ENCODE measurements at regions not wholly inside any gene's neighbourhood (a gene's known extent, or its start where the extent isn't known, plus 50 kb on each side); places are given as distances from the start of the nearest gene placed in this dataset.
"Not testable (repeated sequence)": the region's sequence is repeated elsewhere in the genome, so short reads cannot be mapped to it uniquely, and the experiment has no call there.

DNA sequence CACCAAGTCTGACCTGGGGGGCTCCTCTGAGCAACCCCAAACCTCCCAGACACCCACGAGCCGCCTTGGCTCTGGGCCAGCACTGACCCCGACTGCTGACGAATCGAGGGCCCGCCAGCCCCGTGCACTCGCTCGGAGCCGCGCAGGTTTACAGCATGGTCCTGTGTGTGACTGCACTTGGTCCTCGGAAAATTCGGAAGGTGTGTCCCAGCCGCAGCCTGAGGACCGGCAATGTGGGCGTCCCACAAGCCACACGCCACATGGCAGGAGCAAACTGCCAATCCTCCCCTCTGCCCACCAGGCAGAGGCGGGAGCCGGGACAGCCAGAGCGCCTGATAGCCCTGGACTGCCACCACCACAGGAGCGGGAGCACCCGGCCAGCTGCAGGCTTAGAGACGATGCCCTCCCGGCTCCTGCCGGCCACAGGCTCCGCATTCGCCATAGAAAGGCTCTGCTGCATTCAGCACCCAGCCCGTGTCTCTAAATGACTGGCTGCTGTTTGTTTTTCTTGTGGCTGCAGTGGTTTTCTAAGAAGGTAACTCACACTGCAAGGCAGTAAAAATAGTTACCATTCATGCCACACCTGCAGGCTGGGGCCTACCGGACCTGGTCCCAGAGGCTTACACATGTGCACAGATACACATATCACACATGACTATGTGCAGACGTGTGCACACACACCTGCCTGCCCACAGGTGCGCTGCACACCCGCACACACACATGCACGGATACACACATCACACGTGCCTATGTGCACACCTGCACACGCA is 5415.3 kb upstream of the TPTE start:
- not testable (repeated sequence) for DNase-seq

GRCh38 chr21:5106767-5107464 is 5414.5 kb upstream of the TPTE start:
- not testable (repeated sequence) for DNase-seq

DNA sequence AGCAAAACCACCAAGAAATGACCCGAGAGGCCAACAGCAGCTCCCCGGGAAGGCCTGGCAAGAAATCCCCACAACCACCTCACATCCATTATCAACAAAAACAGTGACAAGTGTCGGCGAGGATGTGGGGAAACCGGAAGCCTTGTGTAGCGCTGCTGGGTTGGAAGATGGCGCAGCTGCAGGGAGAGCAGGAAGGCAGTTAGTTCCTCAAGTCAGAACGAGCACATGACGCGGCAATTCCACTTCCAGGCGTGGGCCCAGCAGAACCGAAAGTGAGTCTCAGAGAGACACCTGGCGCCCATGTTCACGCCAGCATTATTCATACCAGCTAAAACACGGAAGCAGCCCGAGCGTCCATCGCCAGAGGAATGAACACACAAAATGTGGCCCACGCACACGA is 5413.7 kb upstream of the TPTE start:
- DNase-seq: not testable (repeated sequence)

DNA sequence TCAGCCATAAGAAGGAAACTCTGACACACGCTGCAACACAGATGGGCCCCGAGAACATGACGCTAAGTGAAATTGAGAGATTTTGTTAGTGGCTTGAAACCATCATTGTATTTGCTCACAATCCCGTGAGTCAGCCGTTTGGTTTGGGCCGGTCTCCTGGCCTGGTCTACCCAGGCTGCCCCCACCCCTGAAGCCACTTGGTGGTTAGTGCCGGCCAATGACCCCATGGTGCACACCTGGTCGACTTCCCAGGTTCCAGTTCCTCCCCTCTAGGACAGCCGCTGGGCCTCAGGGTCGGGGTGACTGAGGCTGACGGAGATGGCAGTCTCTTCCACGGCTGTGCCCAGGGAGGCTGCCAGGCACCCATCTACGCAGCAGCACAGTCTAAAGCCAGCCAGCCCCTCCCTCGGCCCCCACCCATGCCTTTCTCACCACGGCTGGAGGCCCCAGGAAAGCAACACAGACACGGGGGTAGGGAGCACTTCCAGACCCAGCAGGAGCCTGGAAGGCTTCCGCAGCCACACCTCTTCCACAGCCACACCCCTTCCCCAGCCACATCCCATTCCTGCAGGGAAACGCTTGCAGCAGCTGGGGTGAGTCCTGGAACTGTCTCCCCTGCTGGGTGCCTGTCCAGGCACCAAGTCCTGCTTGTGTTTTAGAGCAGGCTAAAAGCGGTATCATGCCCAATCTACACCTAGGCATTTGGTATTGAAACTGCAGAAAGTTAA is 5413.2 kb upstream of the TPTE start:
- DNase-seq: not testable (repeated sequence)

GRCh38 chr21:5111197-5111596 is 5410.2 kb upstream of the TPTE start:
- DNase-seq: not testable (repeated sequence)

GRCh38 chr21:5113092-5113491 is 5408.3 kb upstream of the TPTE start:
- not testable (repeated sequence) for DNase-seq

DNA sequence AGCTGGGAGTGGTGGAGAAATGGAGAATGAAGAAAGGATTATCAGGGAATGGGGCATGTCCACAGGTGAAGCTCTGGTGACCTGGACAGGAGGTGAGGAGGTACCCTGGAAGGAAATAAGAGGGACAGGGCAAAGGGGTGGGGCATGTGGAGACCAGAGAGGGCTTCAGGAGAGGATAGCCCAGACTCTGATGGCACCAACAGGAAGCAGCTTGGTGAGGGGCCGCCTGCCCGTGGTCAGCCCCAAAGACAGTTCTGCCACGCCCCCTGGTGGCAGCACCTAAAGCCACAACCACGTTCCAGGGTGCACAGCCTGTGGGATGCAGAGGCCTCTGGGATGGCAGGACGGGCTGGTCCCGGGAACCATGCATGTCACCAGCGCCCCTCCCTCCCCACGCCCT is 5406.9 kb upstream of the TPTE start:
- DNase-seq: not testable (repeated sequence)

GRCh38 chr21:5114893-5115645 is 5406.3 kb upstream of the TPTE start:
- DNase-seq: not testable (repeated sequence)

GRCh38 chr21:5115646-5116343 is 5405.6 kb upstream of the TPTE start:
- DNase-seq: not testable (repeated sequence)

DNA sequence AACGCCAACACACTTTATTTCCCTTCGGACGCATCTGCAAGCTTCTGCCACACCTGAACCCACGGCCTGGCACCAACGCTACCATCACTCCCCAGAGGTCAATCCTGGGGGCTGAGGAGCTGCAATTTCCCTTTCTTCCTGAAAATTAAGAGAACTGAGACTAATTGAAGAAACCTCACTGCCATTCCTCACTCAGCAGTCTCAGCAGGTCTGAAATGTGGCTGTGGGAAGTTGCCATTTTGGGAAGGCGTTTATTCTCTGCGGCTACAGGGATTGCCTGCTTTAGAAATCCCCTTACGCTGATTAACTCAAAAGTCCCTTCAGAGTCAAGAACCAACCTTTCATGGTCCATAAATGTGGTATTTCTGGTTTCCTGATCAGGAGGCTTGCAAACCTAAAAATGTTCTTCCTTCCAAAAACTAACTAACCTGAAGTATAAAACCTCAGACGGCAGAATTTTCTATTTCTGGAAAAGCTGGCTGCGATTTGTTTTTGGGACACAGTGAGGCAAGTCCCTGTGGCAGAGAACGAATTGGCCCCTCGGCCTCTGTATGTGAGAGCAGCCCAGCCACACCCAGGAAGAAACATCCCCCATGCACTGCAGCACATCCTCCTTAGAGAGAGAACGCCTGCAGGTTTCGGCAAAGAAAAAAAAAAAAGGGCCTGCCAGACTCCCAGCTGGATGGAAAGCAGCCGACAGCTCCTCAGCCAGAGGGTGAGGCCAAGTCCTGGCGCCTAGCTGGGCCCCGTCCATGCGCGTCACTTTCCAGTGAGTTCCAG is 5404.8 kb upstream of the TPTE start:
- DNase-seq: not testable (repeated sequence)

GRCh38 chr21:5117135-5117534 is 5404.2 kb upstream of the TPTE start:
- DNase-seq: not testable (repeated sequence)

- not testable (repeated sequence) for DNase-seq
Measured at GRCh38 chr21:5117666-5118295, 5403.6 kb upstream of the TPTE start.

GRCh38 chr21:5118296-5118679 is 5403.1 kb upstream of the TPTE start:
- not testable (repeated sequence) for DNase-seq

GRCh38 chr21:5119179-5119578 is 5402.2 kb upstream of the TPTE start:
- DNase-seq: not testable (repeated sequence)

DNA sequence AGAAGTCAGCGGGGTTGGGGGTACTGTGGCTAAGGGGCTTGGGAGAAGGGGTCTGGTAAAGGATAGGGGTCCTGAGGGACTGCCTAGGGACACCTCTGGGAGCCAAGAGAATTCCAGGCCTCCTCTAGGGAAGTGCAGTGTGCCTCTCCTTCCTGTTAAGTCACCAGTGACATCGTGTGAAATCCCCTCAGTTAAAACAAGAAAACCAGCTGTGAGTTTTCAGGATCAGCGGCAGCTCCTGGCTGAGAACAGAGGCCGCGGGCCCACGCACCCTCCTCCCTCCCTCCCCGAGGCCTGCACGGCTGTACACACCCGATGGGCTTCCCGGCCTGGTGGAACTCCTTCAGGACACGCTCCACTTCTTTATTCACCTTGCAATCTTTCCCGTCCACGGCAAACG is 5400.0 kb upstream of the TPTE start:
- not testable (repeated sequence) for DNase-seq

DNA sequence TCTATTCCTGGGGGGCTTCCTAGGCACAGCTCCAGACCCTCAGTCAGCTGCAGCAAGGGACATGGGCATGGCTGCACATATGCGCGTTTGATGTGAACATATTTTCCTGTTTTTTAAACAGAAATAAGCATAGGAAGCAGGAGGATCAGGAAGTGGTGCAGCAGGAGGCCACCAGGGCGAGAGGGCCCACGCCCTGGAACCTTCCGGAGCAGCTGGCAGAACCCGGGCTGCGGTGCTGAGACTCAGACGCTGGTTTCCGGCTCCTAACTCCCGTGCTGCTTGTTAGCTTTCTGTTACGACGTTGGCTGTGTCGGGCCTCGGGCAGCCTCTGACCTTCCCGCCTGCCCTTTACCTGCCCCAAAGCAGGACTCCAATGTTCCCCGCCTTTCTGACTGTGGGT is 5399.5 kb upstream of the TPTE start:
- DNase-seq: not testable (repeated sequence)

DNA sequence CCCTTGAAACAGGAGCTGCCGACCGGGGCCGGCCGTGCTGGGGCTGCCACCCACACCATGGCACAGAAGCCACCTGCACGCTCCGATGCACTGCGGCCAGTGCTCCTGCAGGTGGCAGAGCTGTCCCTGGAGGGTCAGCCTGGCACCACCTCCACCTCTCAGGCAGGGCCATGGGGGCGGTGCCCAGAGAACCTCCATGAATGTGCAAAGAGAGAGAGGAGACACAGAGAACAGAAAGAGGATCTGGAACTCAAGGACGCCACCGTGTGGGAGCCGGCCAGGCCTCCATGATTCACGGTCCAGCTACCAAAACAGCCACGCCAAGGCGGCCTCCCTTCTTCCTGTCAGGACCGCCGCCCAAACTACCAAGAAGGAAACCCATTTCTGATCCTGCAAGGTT is 5397.7 kb upstream of the TPTE start:
- peak; percentile 54 for DNase-seq

DNA sequence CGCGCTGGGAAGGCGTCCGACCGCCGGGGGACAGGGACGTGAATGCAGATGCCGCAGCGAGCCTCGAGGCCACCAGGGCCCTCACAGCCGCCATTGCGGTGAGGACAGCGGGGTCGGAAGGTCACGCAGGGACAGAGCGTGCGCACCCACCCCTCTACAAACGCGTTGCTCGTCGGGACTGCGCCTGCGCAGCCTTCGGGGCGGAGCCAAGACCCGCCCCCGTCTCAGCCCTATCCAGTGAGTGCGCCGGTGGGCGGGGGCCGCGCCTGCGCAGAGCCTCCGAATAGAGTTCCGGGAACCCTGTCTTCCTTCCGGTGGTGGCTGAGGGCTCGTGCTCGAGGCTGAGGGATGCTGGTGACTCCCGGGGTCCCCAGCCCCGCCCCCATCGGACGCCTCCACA is 5393.1 kb upstream of the TPTE start:
- DNase-seq: peak; percentile 98

GRCh38 chr21:5133824-5134223 is 5387.6 kb upstream of the TPTE start:
- not testable (repeated sequence) for DNase-seq

DNA sequence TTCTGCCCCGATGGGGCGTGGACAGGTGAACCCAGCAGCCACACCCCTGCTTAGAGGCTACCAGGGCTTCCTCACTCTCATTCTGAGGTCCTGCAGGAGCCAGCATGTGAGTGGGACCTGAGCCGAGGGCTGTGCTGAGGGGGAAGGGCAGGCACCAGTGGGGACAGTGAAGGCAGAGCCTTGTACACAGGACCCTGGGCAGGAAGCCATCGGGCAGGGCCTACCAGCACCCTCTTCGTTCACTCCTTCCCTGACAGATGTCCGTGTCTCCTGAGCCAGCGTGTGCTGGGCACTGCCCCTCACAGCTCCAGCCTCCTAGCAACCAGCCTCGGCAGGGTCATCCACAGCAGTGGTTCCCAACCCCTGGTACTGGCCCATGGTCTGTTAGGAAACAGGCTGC is 5385.0 kb upstream of the TPTE start:
- DNase-seq: not testable (repeated sequence)

- not testable (repeated sequence) for DNase-seq
Measured at GRCh38 chr21:5137006-5137405, 5384.4 kb upstream of the TPTE start.

Data from activated T-cell treated with anti-CD3 and anti-CD28 coated beads for 4 hours (primary cell).